ENCODE measurements at regions not wholly inside any gene's neighbourhood (a gene's known extent, or its start where the extent isn't known, plus 50 kb on each side); places are given as distances from the start of the nearest gene placed in this dataset.

DNA sequence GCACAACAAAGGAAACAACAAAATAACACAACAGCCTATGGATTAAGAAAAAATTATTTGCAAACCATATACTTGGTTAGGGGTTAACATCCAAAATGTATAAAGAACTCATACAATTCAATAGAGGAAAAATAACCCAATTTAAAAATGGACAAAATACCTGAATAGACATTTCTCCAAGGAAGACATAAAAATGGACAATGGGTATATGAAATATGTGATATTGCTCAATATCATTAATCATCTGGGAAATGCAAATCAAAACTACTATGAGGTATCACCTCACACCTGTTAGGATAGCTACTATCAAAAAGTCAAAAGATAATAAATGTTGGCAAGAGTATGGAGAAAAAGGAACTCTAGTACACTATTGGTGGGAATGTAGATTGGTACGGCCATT is 71.0 kb upstream of the THRB start:
- TF ChIP-seq, protein P1, sequence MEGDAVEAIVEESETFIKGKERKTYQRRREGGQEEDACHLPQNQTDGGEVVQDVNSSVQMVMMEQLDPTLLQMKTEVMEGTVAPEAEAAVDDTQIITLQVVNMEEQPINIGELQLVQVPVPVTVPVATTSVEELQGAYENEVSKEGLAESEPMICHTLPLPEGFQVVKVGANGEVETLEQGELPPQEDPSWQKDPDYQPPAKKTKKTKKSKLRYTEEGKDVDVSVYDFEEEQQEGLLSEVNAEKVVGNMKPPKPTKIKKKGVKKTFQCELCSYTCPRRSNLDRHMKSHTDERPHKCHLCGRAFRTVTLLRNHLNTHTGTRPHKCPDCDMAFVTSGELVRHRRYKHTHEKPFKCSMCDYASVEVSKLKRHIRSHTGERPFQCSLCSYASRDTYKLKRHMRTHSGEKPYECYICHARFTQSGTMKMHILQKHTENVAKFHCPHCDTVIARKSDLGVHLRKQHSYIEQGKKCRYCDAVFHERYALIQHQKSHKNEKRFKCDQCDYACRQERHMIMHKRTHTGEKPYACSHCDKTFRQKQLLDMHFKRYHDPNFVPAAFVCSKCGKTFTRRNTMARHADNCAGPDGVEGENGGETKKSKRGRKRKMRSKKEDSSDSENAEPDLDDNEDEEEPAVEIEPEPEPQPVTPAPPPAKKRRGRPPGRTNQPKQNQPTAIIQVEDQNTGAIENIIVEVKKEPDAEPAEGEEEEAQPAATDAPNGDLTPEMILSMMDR (IDR thresholded peaks at IDR 0.05): no peak
- TF ChIP-seq ZFX (IDR thresholded peaks at IDR 0.05; ENCODE audit: borderline replicate concordance): no peak
